BE2C (cell line): ENCODE measurements at regions not wholly inside any gene's neighbourhood (a gene's known extent, or its start where the extent isn't known, plus 50 kb on each side); places are given as distances from the start of the nearest gene placed in this dataset.

Experiments used
- DNase-seq: peaks from one replicate; pipeline ENCODE4 v3.0.0-alpha.2; 2020
- H3K27me3 ChIP-seq: fragments of 250-450 bp; sonication (Bioruptor Pico); 2 replicates; pipeline ENCODE4 v1.5.1; 2020; ENCODE audit warnings: mild to moderate bottlenecking
- H3K36me3 ChIP-seq: fragments of 250-450 bp; sonication (Bioruptor Pico); 2 replicates; pipeline ENCODE4 v1.5.1; 2020; ENCODE audit warnings: mild to moderate bottlenecking
- H3K4me1 ChIP-seq: fragments of 250-450 bp; sonication (Bioruptor Pico); 2 replicates; pipeline ENCODE4 v1.5.1; 2020
- H3K4me3 ChIP-seq: 2 replicates; pipeline ENCODE4 v1.5.1; 2011; ENCODE audit warnings: low read depth, low read length
- H3K9me3 ChIP-seq: fragments of 250-450 bp; sonication (Bioruptor Pico); 2 replicates; pipeline ENCODE4 v1.5.1; 2020
- TF ChIP-seq, protein P1 (sequence below): IDR thresholded peaks from 2 replicates; pipeline ENCODE4 v1.5.1; 2012; ENCODE audit warnings: mild to moderate bottlenecking, low read depth, low read length

DNA sequence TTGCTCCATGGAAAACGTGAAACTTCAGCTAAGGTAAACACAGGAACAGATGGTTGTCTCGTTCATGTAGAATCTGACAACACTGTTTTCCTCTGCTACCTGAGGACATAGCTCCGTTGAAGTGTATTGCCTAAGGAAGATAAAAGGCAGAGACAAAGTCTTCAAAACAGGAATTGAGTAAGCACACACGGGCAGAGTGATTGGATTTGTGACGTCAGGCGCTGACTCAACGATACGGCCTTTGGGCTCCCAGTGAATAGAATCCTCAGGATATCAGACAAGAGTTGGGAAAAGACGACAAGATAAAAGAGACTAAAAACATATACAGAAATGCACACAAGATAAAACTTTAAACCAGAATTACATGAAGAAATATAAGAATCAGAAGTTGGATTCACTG lies 787.1 kb upstream of the CTNND2 start:
- no peak for DNase-seq
- no peaks in the 10 kb centered on the region for H3K36me3 ChIP-seq
- TF ChIP-seq, protein P1, sequence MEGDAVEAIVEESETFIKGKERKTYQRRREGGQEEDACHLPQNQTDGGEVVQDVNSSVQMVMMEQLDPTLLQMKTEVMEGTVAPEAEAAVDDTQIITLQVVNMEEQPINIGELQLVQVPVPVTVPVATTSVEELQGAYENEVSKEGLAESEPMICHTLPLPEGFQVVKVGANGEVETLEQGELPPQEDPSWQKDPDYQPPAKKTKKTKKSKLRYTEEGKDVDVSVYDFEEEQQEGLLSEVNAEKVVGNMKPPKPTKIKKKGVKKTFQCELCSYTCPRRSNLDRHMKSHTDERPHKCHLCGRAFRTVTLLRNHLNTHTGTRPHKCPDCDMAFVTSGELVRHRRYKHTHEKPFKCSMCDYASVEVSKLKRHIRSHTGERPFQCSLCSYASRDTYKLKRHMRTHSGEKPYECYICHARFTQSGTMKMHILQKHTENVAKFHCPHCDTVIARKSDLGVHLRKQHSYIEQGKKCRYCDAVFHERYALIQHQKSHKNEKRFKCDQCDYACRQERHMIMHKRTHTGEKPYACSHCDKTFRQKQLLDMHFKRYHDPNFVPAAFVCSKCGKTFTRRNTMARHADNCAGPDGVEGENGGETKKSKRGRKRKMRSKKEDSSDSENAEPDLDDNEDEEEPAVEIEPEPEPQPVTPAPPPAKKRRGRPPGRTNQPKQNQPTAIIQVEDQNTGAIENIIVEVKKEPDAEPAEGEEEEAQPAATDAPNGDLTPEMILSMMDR, result no peak

DNA sequence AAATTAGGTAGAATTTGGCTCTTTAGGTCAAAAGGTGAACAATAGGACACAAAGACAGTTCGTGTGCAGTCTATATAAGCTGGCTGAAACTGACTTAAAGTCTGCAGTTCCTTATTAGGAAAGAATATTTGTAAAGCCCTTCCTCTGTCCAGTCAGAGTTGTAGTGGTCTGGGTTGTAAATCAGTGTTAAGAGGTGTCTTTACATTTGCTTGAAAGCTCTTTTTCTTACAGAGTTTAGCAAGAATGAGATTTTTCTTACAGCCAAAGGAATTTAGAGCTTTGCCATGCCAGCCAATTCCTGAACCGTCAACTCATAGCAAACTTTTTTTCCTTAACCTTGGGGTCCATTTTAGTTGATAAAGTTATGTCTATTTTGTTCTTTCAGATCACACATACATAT lies 786.1 kb upstream of the CTNND2 start:
- H3K9me3 ChIP-seq, result no peaks in the 10 kb centered on the region; the same call in 1 of the 2 replicates

More for the DNA sequence above, 787.1 kb upstream of the CTNND2 start:
- no peak overlapping the region for H3K4me3 ChIP-seq
- no peaks in the 10 kb centered on the region for H3K4me1 ChIP-seq
- no peaks in the 10 kb centered on the region; the same call in 1 of the 2 replicates for H3K9me3 ChIP-seq
- no peaks in the 10 kb centered on the region for H3K27me3 ChIP-seq

DNA sequence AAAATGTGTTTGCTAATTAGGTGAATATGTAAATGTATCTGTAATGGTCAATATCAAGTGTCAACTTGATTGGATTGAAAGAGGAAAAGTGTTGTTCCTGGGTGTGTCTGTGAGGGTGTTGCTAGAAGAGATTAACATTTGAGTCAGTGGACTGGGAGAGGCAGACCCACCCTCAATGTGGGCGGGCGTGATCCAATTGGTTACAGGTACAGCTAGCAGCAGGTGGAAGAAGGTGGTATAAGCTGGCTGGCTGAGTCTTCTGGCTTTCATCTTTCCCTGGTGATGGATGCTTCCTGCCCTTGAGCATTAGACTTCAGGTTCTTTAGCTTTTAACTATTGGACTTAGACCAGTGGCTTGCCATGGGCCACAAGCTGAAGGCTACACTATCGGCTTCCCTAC lies 779.0 kb upstream of the CTNND2 start:
- no peaks in the 10 kb centered on the region for H3K36me3 ChIP-seq
- no peak for DNase-seq
- H3K4me1 ChIP-seq, result no peaks in the 10 kb centered on the region
- H3K4me3 ChIP-seq, result no peak overlapping the region
- TF ChIP-seq, protein P1, result no peak
- H3K9me3 ChIP-seq, result no peaks in the 10 kb centered on the region
- H3K27me3 ChIP-seq, result no peaks in the 10 kb centered on the region

More for the DNA sequence above, 786.1 kb upstream of the CTNND2 start:
- no peak for DNase-seq
- H3K4me1 ChIP-seq, result no peaks in the 10 kb centered on the region
- H3K36me3 ChIP-seq, result no peaks in the 10 kb centered on the region
- no peak overlapping the region for H3K4me3 ChIP-seq
- no peaks in the 10 kb centered on the region for H3K27me3 ChIP-seq
- TF ChIP-seq, protein P1, result no peak

DNA sequence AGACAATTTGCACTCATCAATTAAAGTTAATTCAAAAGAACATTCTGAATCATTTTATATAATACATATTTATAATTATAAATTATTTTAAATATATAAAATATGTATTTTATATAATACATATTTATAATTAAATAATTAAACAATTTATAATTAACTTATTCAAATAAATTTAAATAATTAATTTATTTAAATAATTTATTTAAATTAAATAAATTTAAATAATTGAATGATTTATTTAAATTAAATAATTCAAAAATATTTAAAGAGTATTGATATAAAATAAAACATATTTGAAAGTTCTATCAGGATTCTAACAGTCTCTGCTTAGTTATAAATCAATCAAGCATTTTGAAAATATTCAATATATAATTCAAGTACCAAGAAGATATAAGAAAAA lies 775.5 kb upstream of the CTNND2 start:
- Histone ChIP-seq H3K4me1 (no peaks in the 10 kb centered on the region), H3K36me3 (no peaks in the 10 kb centered on the region), H3K4me3 (no peak overlapping the region), H3K9me3 (no peaks in the 10 kb centered on the region), H3K27me3 (no peaks in the 10 kb centered on the region)
- TF ChIP-seq, protein P1, result no peak
- DNase-seq, result no peak

DNA sequence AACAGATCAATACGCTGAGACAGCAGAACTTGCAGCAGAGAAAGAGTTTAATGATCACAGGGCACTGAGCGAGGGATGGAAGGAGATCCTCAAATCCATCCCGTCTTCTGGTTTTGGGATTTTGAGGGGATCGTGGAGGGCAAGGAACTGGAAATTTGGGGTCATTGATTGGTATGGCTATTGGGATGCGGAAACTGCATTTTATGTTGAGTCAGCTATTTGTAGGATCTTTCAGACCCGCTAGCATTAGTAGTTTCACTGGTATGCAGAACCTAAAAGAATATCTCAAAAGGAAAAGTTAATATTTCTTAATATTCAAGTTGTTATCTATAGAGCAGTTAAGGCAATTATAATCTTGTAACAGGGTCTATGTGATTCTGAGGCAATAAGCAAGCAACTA lies 771.7 kb upstream of the CTNND2 start:
- DNase-seq, result no peak
- Histone ChIP-seq H3K4me3 (no peak overlapping the region), H3K36me3 (no peaks in the 10 kb centered on the region), H3K4me1 (no peaks in the 10 kb centered on the region), H3K9me3 (no peaks in the 10 kb centered on the region), H3K27me3 (no peaks in the 10 kb centered on the region)
- TF ChIP-seq, protein P1, result no peak

DNA sequence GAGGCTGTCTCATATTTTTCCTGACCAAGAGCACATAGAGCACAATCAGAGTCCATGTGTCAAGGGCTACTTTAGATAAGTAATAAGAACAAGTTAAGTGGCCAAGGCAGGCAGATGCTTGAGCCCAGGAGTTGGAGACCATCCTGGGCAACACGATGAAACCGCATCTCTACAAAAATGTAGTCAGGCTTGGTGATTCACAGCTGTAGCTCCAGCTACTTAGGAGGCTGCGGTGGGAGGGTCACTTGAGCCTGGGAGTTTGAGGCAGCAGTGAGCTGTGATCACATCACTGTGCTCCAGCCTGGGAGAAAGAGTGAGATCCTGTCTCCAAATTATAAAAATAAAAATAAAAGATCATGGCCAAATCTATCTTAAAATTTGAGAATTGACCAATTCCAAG lies 767.9 kb upstream of the CTNND2 start:
- no peak overlapping the region for H3K4me3 ChIP-seq
- H3K27me3 ChIP-seq, result no peaks in the 10 kb centered on the region
- TF ChIP-seq, protein P1, result no peak
- H3K4me1 ChIP-seq, result no peaks in the 10 kb centered on the region
- H3K36me3 ChIP-seq, result no peaks in the 10 kb centered on the region
- no peaks in the 10 kb centered on the region for H3K9me3 ChIP-seq
- no peak for DNase-seq
